ELR (cell line): ENCODE measurements at regions not wholly inside any gene's neighbourhood (a gene's known extent, or its start where the extent isn't known, plus 50 kb on each side); places are given as distances from the start of the nearest gene placed in this dataset.
"Not testable (repeated sequence)": the region's sequence is repeated elsewhere in the genome, so short reads cannot be mapped to it uniquely, and the experiment has no call there.

Source experiments
- DNase-seq: peaks from one replicate; pipeline ENCODE4 v3.0.0-alpha.2; 2015; ENCODE audit warnings: low read depth

- DNase-seq: no peak
These were observed 62.4 kb downstream of the CRYBB2 start for GRCh38 chr22:25281675-25282345.

GRCh38 chr22:25282346-25282670, 62.9 kb downstream of the CRYBB2 start:
- no peak for DNase-seq

DNA sequence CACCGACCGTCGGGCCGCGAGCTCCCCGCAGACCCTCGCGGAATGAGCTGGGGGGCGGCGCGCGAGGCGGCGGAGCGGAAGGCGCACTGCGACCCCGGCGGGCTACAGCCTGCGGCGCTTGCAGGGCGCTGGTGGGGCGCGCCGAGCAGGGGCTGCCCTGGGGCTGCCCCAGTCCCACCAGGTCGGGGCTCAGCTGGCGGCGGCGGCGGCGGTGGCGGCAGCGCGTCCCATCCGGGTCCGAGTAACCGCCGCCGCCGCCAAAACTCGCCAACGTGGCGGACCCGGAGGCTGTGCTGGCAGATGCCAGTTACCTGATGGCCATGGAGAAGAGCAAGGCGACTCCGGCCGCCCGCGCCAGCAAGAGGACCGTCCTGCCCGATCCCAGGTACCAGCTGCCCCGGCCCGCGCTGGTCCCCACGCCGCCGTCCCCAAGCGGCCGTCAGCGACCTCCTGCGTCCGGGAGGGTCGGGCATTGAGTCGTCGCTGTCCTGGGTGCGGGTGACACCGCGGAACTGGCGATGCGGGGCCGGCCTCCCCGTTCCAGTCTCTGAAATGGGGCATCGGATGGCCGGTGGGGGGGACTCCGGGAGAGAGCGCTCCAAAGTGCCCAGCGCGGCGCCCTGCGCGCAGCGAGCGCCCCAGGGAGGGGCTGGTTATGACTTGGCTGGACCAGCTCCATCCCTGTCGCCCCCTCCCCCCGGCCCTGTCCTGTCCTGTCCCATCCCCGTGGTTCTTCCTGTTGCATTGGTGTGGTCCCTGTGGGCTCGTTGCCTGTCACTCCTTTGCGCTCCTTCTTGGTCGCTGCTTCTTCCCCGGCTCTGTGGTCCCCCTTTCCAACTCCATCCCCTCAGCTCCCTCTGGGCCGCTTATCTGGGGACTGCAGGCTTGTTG, 63.5 kb downstream of the CRYBB2 start:
- no peak for DNase-seq

DNA sequence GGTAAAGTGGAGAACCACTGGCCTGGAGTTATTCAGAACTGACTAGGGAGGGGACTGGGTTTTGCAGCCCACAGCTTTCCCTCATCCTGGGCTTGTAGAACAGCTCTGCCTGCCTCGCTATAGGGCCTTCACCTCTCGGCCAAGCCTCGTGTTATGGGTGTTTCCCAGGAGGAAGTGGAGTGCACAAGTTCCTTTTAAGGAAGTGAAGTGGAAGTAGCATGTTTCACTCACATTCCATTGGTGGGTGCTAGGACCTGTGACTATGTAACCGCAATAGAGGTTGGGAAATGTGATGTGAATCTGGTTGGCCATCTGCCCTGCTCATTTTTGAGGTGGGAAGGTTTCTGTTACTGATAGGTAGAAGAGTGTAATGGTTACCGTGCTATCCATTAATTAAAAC, 69.0 kb downstream of the CRYBB2 start:
- not testable (repeated sequence) for DNase-seq

- not testable (repeated sequence) for DNase-seq
These were observed 82.5 kb downstream of the CRYBB2 start for GRCh38 chr22:25301912-25302311.

DNA sequence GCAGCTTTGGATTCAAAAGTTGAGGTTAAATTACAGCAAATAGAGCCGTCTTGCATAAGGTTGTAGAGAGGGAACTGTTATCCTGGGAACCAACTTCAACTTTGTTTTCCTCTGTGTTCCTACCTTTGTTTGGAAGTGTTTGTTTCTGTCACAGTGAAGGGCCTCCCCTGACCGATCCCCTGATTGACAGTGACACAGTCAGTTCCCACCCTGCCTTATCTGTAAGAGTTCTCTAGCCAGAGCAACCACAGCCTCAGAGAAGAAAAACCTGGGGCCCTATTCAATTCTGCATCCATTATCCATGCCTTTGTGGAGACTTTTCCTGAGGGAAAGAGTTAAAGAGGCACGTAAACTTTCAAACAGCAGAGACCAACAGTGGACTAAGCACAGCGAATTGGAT, 90.1 kb downstream of the CRYBB2 start:
- not testable (repeated sequence) for DNase-seq

DNA sequence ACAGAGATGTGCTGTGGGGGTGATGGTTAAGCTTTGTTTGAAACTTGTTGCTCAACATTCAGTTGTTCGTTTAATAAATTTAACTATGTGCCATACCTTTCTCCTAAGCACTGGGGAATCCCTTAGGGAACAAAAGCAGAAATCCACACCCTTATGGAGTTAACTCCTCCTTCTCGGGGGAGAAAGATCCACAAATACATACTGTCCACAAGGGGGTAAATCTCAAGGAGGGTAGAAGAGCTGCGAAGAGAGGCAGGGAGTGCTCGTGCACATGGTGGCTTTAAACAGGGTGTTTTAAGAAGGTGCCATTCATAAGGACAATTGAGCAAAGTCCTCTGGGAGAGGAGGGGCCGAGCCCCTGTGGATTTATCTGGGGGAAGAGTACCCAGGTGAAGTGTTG, 92.5 kb downstream of the CRYBB2 start:
- not testable (repeated sequence) for DNase-seq

DNA sequence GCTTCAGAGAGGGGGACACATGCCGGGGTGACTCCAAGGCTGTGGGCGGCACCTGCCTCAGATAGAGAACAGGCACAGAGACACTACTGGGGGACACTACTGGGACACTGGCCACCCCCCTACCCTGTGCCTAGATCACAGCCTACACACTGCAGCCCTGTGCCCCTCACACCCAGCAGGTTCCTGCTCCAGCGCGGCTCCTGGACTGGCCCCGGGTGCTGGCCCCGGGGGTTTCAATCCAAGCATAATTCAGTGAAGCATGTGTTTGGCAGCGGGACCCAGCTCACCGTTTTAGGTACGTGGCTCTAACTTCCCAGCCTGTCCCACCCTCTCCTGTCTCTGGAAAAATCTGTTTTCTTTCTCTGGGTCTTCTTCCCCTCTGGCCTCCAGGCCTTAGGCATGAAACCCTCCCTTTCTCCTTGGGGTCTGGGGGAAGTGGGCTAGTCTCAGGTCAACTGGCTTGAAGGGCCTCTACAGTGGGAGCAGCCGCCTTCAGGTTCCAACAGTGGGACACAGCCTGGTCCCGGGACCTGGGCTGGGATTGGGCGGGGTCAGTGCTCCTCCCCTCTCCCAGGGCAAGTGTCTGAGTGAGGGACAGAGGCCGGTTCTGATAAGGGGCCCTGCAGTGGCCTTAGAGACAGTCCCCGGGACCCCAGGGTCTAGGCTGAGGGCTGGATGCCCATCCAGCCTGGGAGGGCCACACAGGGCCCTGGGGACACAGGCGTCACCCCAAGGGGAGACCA, 98.8 kb downstream of the CRYBB2 start:
- DNase-seq: no peak

DNA sequence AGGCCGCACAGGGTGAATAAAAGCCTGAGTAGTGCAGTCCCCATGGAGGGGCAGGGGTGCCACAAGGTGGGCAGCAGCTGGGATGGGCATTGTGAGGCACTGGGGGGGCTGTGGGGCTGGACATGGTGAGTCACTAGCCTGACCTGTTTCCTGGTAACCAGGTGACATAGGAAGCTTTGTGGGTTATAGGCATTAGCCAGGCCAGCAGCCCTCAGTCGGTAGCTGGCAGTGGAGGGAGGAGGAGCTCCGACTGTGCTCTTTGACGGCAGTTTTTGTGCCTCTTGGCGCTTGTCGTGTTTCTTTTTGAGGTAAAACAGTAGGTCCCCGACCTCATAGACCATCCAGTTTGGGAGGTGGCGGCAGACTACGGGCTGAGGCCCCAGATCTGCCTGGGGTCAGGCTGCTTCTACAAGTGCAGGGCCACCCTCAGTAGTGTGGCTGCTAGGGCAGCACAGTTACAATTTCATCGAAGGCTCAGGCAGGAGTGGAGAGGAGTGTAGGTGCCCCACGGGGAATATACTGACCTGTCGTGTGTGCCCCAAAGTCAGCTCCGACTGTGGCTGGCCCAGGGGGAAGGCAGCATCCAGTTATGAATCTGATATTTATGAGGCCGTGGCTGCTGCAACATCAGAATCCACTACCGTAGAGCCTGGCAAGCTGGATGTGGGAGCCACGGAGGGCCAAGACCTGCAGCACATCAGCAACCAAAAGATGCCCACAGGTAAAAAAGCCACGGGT, 107.7 kb downstream of the CRYBB2 start:
- no peak for DNase-seq

DNA sequence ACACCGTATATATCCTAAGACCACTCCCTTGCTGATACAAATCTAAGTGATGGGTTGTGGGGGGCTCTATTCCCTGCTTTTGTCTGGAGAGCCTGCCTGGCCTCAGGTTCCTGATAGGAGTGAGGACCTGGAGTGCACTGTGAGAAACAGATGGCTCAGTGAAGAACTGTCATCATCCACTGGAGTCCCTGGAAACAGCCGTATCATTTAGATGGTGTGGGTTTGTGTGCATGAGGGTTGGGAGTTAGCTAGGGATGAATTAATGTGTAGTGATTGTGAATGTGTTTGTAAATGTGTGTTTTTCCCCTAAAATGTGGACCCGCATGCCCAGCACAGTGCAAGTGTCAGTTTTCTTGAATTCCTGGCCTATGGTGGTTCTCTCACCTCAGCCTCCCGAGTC, 111.6 kb downstream of the CRYBB2 start:
- DNase-seq: no peak

DNA sequence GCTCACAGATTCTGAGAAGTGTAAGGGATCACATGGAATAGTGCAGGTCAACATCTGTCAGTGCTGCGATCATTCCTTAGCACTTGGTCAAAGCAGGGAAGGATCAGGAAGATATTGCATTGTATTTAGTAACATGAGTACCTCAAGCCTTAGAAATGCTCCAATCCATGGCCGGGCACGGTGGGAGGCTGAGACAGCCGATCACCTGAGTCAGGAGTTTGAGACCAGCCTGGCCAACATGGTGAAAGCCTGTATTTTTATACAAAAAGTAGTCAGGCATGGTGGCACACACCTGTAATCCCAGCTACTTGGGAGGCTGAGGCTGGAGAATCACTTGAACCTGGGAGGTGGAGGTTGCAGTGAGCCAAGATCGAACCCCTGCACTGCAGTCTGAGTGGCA, 112.5 kb downstream of the CRYBB2 start:
- not testable (repeated sequence) for DNase-seq

GRCh38 chr22:25332386-25332785, 112.9 kb downstream of the CRYBB2 start:
- DNase-seq: no peak

- peak; percentile 20 for DNase-seq
These were observed 114.7 kb downstream of the CRYBB2 start for GRCh38 chr22:25334162-25334490.

DNA sequence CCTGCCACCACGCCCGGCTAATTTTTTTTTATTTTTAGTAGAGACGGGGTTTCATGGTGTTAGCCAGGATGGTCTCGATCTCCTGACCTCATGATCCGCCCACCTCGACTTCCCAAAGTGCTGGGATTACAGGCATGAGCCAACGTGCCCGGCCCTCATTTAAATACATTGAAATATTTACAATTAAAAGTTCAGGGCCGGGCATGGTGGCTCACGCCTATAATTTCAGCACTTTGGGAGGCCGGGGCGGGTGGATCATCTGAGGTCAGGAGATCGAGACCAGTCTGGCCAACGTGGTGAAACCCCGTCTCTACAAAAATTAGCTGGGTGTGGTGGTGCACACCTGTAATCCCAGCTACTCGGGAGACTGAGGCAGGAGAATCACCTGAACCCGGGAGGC, 115.2 kb downstream of the CRYBB2 start:
- DNase-seq: not testable (repeated sequence)

- not testable (repeated sequence) for DNase-seq
These were observed 115.8 kb downstream of the CRYBB2 start for GRCh38 chr22:25335276-25335675.

GRCh38 chr22:25340536-25340935, 121.1 kb downstream of the CRYBB2 start:
- not testable (repeated sequence) for DNase-seq

DNA sequence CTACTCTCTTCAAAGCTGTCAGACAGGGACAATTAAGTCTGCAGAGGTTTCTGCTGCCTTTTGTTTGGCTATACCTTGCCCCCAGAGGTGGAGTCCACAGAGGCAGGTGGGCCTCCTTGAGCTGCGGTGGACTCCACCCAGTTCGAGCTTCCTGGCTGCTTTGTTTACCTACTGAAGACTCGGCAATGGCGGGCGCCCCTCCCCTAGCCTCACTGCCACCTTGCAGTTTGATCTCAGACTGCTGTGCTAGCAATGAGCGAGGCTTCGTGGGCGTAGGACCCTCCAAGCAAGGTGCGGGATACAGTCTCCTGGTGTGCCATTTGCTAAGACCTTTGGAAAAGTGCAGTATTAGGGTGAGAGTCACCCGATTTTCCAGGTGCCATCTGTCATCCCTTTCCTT, 124.9 kb downstream of the CRYBB2 start:
- DNase-seq: not testable (repeated sequence)

DNA sequence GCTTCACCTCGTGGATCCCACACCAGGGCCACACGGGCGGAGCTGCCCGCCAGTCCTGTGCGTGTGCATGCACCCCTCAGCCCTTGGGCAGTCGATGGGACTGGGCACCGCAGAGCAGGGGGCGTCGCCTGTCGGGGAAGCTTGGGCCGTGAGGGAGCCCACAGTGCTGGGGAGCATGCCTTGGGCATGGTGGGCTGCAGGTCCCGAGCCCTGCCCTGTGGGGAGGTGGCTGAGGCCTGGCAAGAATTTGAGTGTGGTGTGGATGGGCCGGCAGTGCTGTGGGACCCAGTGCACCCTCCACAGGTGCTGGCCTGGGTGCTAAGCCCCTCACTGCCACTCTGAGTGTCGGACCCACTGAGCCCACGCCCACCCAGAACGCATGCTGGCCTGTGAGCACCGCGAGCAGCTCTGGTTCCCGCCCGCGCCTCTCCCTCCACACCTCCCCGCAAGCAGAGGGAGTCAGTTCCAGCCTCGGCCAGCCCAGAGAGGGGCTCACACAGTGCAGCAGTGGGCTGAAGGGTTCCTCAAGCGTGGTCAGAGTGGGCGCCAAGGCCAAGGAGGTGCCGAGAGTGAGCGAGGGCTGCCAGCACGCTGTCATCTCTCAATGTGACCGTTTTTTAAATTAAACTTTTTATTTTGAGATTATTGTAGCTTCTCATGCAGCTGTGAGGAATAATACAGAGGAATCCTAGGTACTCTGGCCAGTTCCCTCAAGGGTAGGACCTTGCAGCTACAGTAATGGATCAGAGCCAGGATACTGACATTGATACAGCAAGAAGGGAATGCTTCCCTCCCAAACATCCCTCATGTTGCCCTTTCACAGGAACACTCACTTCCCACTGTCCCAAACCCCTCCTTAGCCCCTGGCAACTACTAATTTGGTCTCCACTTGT, 127.7 kb downstream of the CRYBB2 start:
- DNase-seq: no peak

GRCh38 chr22:25347752-25348102, 128.3 kb downstream of the CRYBB2 start:
- no peak for DNase-seq

DNA sequence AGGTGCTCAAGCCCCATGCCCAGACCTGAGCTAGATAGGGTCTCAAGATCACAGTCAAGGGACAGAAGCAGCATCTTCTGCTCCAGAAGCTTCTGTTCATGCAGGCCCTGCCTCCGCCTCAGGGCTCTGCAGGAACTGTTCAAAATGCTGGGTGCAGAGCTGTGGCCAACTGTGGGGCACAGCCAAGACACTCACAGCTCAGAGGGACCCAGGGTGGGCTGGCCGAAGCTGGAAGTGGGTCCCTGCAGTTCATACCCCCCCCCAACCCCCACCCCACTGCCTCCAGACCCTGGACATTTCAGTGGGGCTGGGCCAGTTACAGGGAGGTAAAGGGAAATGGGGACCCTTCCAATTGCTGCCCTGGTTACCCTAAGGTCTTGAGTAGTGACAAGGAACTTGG, 129.0 kb downstream of the CRYBB2 start:
- no peak for DNase-seq

DNA sequence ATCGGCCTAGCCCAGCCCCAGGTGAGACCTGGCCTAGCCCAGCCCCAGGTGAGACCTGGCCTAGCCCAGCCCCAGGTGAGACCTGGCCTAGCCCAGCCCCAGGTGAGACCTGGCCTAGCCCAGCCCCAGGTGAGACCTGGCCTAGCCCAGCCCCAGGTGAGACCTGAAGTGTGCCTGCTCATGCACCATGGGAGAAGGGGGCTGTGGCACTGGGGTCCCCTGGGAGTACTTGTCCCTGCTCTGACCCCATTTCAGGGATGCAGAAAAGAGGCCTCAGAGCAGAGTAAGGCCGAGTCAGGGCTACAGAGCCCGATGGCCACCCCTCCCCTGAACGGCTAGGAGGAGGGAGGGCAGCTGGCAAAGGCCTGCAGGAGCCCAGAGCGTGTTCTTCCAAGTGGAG, 129.6 kb downstream of the CRYBB2 start:
- DNase-seq: not testable (repeated sequence)
